H1 (cell line): ENCODE measurements at regions not wholly inside any gene's neighbourhood (a gene's known extent, or its start where the extent isn't known, plus 50 kb on each side); places are given as distances from the start of the nearest gene placed in this dataset.

Experiments
- HDAC6 ChIP-seq: IDR thresholded peaks from one replicate; pipeline ENCODE4 v1.7.1; 2012; ENCODE audit warnings: low read depth, mild to moderate bottlenecking, inconsistent platforms, low read length, moderate library complexity
- RNF2 ChIP-seq: fragments of 200-900, 300-1000 bp; sonication (generic); IDR thresholded peaks from 2 replicates; pipeline ENCODE4 v1.7.1; 2016; ENCODE audit warnings: borderline replicate concordance, low read depth, mild to moderate bottlenecking, antibody characterized with exemption, low read length; ENCODE audit not compliant: poor library complexity, severe bottlenecking; ENCODE audit errors: missing control alignments
- SP4 ChIP-seq: IDR thresholded peaks from 2 replicates; pipeline ENCODE4 v1.6.1; 2012; ENCODE audit warnings: low read length, inconsistent platforms

- TF ChIP-seq RNF2 (no peak), HDAC6 (no peak), SP4 (no peak)
These were observed 560.1 kb downstream of the DIAPH3 start (continued) for GRCh38 chr13:59603646-59604045.
